ENCODE measurements at regions not wholly inside any gene's neighbourhood (a gene's known extent, or its start where the extent isn't known, plus 50 kb on each side); places are given as distances from the start of the nearest gene placed in this dataset.

GRCh38 chr5:58240322-58240721, 219.6 kb downstream of the PLK2 start:
- no peak for DNase-seq
- Histone ChIP-seq H3K9me3 (no peaks in the 10 kb centered on the region), H3K27ac (peak overlapping the region in 4 of 8 donors; percentile 28 to 81 (median 68)), H3K27me3 (replicated peaks in 1 of 7) (no peaks in the 10 kb centered on the region), H3K4me3 (no peak overlapping the region), H3K4me1 (peaks cover 0 to 4% (median 3%) of the 10 kb centered on the region in 6 donors), H3K36me3 (no peaks in the 10 kb centered on the region)
- intact Hi-C loops (cut with DNase I; ENCODE audit: low total_unique reads): no loop called here
- 71 to 87% (median 75%) methylated on average over 3 of the region's 3 CpGs for WGBS, 5 donors
- no peak for TF ChIP-seq POLR2A (IDR thresholded peaks at IDR 0.05)
- TF ChIP-seq POLR2AphosphoS5 (IDR thresholded peaks at IDR 0.05): no peak
- no peak for TF ChIP-seq CTCF (IDR thresholded peaks at IDR 0.05 in 8 of 11, conservative IDR thresholded peaks at IDR 0.05 in 3 of 11)

- peaks cover 0 to 9% (median 0%) of the 10 kb centered on the region in 6 donors for H3K4me1 ChIP-seq
- no peaks in the 10 kb centered on the region for H3K36me3 ChIP-seq
- H3K27ac ChIP-seq: no peak overlapping the region
- H3K4me3 ChIP-seq: no peak overlapping the region
- H3K27me3 ChIP-seq (replicated peaks in 1 of 7): no peaks in the 10 kb centered on the region
- intact Hi-C loops (cut with DNase I; ENCODE audit: low total_unique reads): no loop called here
- no peaks in the 10 kb centered on the region for H3K9me3 ChIP-seq
- WGBS, 5 donors: 90 to 98% (median 96%) methylated on average over 3 of the region's 3 CpGs
- TF ChIP-seq CTCF (IDR thresholded peaks at IDR 0.05 in 8 of 11, conservative IDR thresholded peaks at IDR 0.05 in 3 of 11): no peak
- TF ChIP-seq POLR2A (IDR thresholded peaks at IDR 0.05): no peak
- TF ChIP-seq POLR2AphosphoS5 (IDR thresholded peaks at IDR 0.05): no peak
- no peak for DNase-seq
Measured at GRCh38 chr5:58239731-58240130, 220.2 kb downstream of the PLK2 start.

GRCh38 chr5:58239045-58239444, 220.8 kb downstream of the PLK2 start:
- TF ChIP-seq CTCF (IDR thresholded peaks at IDR 0.05 in 8 of 11, conservative IDR thresholded peaks at IDR 0.05 in 3 of 11): no peak
- no peak for TF ChIP-seq POLR2AphosphoS5 (IDR thresholded peaks at IDR 0.05)
- TF ChIP-seq POLR2A (IDR thresholded peaks at IDR 0.05): no peak
- no peak overlapping the region for H3K27ac ChIP-seq
- 52 to 80% (median 58%) methylated on average over 1 of the region's 1 CpG for WGBS, 5 donors
- intact Hi-C loops (cut with DNase I; ENCODE audit: low total_unique reads): no loop called here
- no peak overlapping the region for H3K4me3 ChIP-seq
- H3K9me3 ChIP-seq: no peaks in the 10 kb centered on the region
- H3K36me3 ChIP-seq: no peaks in the 10 kb centered on the region
- no peaks in the 10 kb centered on the region for H3K27me3 ChIP-seq (replicated peaks in 1 of 7)
- DNase-seq: no peak
- H3K4me1 ChIP-seq: peaks cover 0 to 9% (median 0%) of the 10 kb centered on the region in 6 donors

- no peak overlapping the region for H3K27ac ChIP-seq
- TF ChIP-seq POLR2AphosphoS5 (IDR thresholded peaks at IDR 0.05): no peak
- TF ChIP-seq POLR2A (IDR thresholded peaks at IDR 0.05): no peak
- no peak for TF ChIP-seq CTCF (IDR thresholded peaks at IDR 0.05 in 8 of 11, conservative IDR thresholded peaks at IDR 0.05 in 3 of 11)
- no peaks in the 10 kb centered on the region for H3K9me3 ChIP-seq
- H3K36me3 ChIP-seq: no peaks in the 10 kb centered on the region
- 91 to 99% (median 96%) methylated on average over 3 of the region's 3 CpGs for WGBS, 5 donors
- no peak for DNase-seq
- intact Hi-C loops (cut with DNase I; ENCODE audit: low total_unique reads): no loop called here
- H3K27me3 ChIP-seq (replicated peaks in 1 of 7): no peaks in the 10 kb centered on the region
- peaks cover 0 to 9% (median 0%) of the 10 kb centered on the region in 6 donors for H3K4me1 ChIP-seq
- no peak overlapping the region for H3K4me3 ChIP-seq
Measured at GRCh38 chr5:58236498-58236897, 223.4 kb downstream of the PLK2 start.

All from spleen (tissue), 11 donors.